IMR-90 (cell line): ENCODE measurements at regions not wholly inside any gene's neighbourhood (a gene's known extent, or its start where the extent isn't known, plus 50 kb on each side); places are given as distances from the start of the nearest gene placed in this dataset.

Experiments used
- ATAC-seq: fragments of 200-7000 bp; cut with Tn5 transposase; 2 replicates; pipeline ENCODE4 v1.9.1; 2020; ENCODE audit warnings: low read depth, mild to moderate bottlenecking, moderate library complexity
- BruUV-seq: library from RNA; stranded (reverse); fragments of 400-500 nt; replicated peaks from 2 replicates; lab custom pipeline; 2021; lab: Mats Ljungman, UMichigan
- CTCF ChIA-PET: fragments of 300-600 bp; formaldehyde crosslinking; extraction: SDS; loops from one replicate; lab custom pipeline; 2021; ENCODE audit warnings: antibody characterized with exemption; lab: Yijun Ruan, JAX
- POLR2A ChIA-PET: fragments of 300-600 bp; sonication (Branson Sonifier 250); formaldehyde crosslinking; loops from one replicate; lab custom pipeline; 2022; ENCODE audit warnings: antibody characterized with exemption; ENCODE audit not compliant: unreplicated experiment; lab: Charles Lee
- DNase-seq: peaks from one replicate; pipeline ENCODE4 v3.0.0; 2013
- H2AFZ ChIP-seq: replicated peaks from 2 replicates; pipeline ENCODE3; 2013; ENCODE audit warnings: low read length, mild to moderate bottlenecking; ENCODE audit not compliant: poor library complexity
- H2AK5ac ChIP-seq: 2 replicates; pipeline ENCODE4 v1.6.1; 2013; ENCODE audit warnings: low read depth, low read length, inconsistent platforms
- H2AK9ac ChIP-seq: replicated peaks from 2 replicates; pipeline ENCODE3; 2013; ENCODE audit warnings: mild to moderate bottlenecking, low read depth, low read length, moderate library complexity; ENCODE audit not compliant: poor library complexity
- H2BK120ac ChIP-seq: 2 replicates; pipeline ENCODE4 v1.6.1; 2013; ENCODE audit warnings: low read depth, low read length, inconsistent platforms
- H2BK15ac ChIP-seq: 3 replicates; pipeline ENCODE4 v1.6.1; 2013; ENCODE audit warnings: low read depth, low read length, inconsistent platforms
- H2BK20ac ChIP-seq: 2 replicates; pipeline ENCODE4 v1.6.1; 2013; ENCODE audit warnings: low read depth, mild to moderate bottlenecking, inconsistent platforms, low read length, moderate library complexity
- H2BK5ac ChIP-seq: 2 replicates; pipeline ENCODE4 v1.6.1; 2013; ENCODE audit warnings: mild to moderate bottlenecking, low read depth, low read length, inconsistent platforms; ENCODE audit not compliant: poor library complexity, severe bottlenecking
- H3K14ac ChIP-seq: replicated peaks from 2 replicates; pipeline ENCODE4 v1.6.1; 2013; ENCODE audit warnings: low read depth, low read length, inconsistent platforms
- H3K18ac ChIP-seq: 2 replicates; pipeline ENCODE4 v1.6.1; 2013; ENCODE audit warnings: low read depth, low read length, control low read depth
- H3K23ac ChIP-seq: 2 replicates; pipeline ENCODE4 v1.6.1; 2013; ENCODE audit warnings: low read depth, low read length, inconsistent platforms
- H3K27ac ChIP-seq: 2 replicates; pipeline ENCODE4 v1.5.1; 2013; ENCODE audit warnings: mild to moderate bottlenecking, control low read depth, low read length; ENCODE audit not compliant: insufficient read depth
- H3K27me3 ChIP-seq: 2 replicates; pipeline ENCODE4 v1.6.1; 2013; ENCODE audit warnings: low read length; ENCODE audit not compliant: control insufficient read depth, insufficient read depth
- H3K36me3 ChIP-seq: 2 replicates; pipeline ENCODE4 v1.6.1; 2013; ENCODE audit warnings: low read length, mixed read lengths; ENCODE audit not compliant: control insufficient read depth, insufficient read depth
- H3K4ac ChIP-seq: 2 replicates; pipeline ENCODE4 v1.6.1; 2013; ENCODE audit warnings: low read depth, low read length, inconsistent platforms
- H3K4me1 ChIP-seq: 2 replicates; pipeline ENCODE4 v1.6.1; 2013; ENCODE audit warnings: low read length, mixed read lengths; ENCODE audit not compliant: control insufficient read depth, insufficient read depth
- H3K4me2 ChIP-seq: 2 replicates; pipeline ENCODE4 v1.6.1; 2013; ENCODE audit warnings: low read depth, mild to moderate bottlenecking, control low read depth, low read length, moderate library complexity
- H3K4me3 ChIP-seq: 2 replicates; pipeline ENCODE4 v1.5.1; 2013; ENCODE audit warnings: low read depth, mild to moderate bottlenecking, control low read depth, low read length, moderate library complexity; ENCODE audit not compliant: insufficient read depth
- H3K56ac ChIP-seq: 2 replicates; pipeline ENCODE4 v1.6.1; 2013; ENCODE audit warnings: low read length, inconsistent platforms; ENCODE audit not compliant: insufficient read depth; ENCODE audit errors: extremely low read depth
- H3K79me1 ChIP-seq, 2 experiments: 2 replicates each; pipeline ENCODE4 v1.6.1; 2013; ENCODE audit warnings: low read length in 2 of 2, inconsistent platforms in 1 of 2, low read depth in 1 of 2
- H3K9ac ChIP-seq: 2 replicates; pipeline ENCODE4 v1.6.1; 2013; ENCODE audit warnings: low read depth, low read length, control low read depth
- H3K9me1 ChIP-seq: 2 replicates; pipeline ENCODE4 v1.6.1; 2013; ENCODE audit warnings: low read length, inconsistent platforms; ENCODE audit not compliant: insufficient read depth
- H3K9me3 ChIP-seq: 2 replicates; pipeline ENCODE4 v1.6.1; 2013; ENCODE audit warnings: low read length; ENCODE audit not compliant: control insufficient read depth, insufficient read depth
- H4K20me1 ChIP-seq: 2 replicates; pipeline ENCODE4 v1.6.1; 2013; ENCODE audit warnings: low read length, inconsistent platforms; ENCODE audit not compliant: insufficient read depth
- H4K5ac ChIP-seq: 2 replicates; pipeline ENCODE4 v1.6.1; 2013; ENCODE audit warnings: mild to moderate bottlenecking, low read depth, low read length, control low read depth
- H4K8ac ChIP-seq, 2 experiments: 2 replicates each; pipeline ENCODE4 v1.6.1; 2013; ENCODE audit warnings: low read depth in 2 of 2, low read length in 2 of 2, control low read depth in 1 of 2, inconsistent platforms in 1 of 2
- H4K91ac ChIP-seq: 2 replicates; pipeline ENCODE4 v1.6.1; 2013; ENCODE audit warnings: low read depth, low read length, inconsistent platforms; ENCODE audit not compliant: insufficient read depth
- BHLHE40 ChIP-seq: fragments of 150-350 bp; IDR thresholded peaks from 2 replicates; pipeline ENCODE4 v1.6.1; 2016; ENCODE audit warnings: mild to moderate bottlenecking, low read depth, low read length
- CEBPB ChIP-seq: IDR thresholded peaks from 2 replicates; pipeline ENCODE4 v1.6.1; 2012; ENCODE audit warnings: low read depth, low read length, improper control_type of control experiment
- CHD1 ChIP-seq: IDR thresholded peaks from 2 replicates; pipeline ENCODE4 v1.6.1; 2012; ENCODE audit warnings: low read depth, low read length, improper control_type of control experiment
- FOS ChIP-seq: fragments of 150-350 bp; IDR thresholded peaks from 2 replicates; pipeline ENCODE4 v1.6.1; 2016; ENCODE audit warnings: low read depth, low read length
- MAFK ChIP-seq: IDR thresholded peaks from 2 replicates; pipeline ENCODE4 v1.6.1; 2012; ENCODE audit warnings: low read depth, low read length, improper control_type of control experiment
- MAZ ChIP-seq: IDR thresholded peaks from 2 replicates; pipeline ENCODE4 v1.6.1; 2012; ENCODE audit warnings: low read depth, mild to moderate bottlenecking, low read length, improper control_type of control experiment, moderate library complexity, borderline replicate concordance
- MXI1 ChIP-seq: IDR thresholded peaks from 2 replicates; pipeline ENCODE4 v1.6.1; 2012; ENCODE audit warnings: low read depth, mild to moderate bottlenecking, low read length, moderate library complexity, borderline replicate concordance
- NFE2L2 ChIP-seq: fragments of 150-350 bp; IDR thresholded peaks from 2 replicates; pipeline ENCODE4 v1.6.1; 2016; ENCODE audit warnings: low read depth, mild to moderate bottlenecking, low read length
- POLR2A ChIP-seq: IDR thresholded peaks from 2 replicates; pipeline ENCODE4 v1.6.1; 2012; ENCODE audit warnings: mild to moderate bottlenecking, low read depth, low read length
- RAD21 ChIP-seq: IDR thresholded peaks from 2 replicates; pipeline ENCODE4 v1.6.1; 2012; ENCODE audit warnings: low read length, improper control_type of control experiment
- RCOR1 ChIP-seq: IDR thresholded peaks from 2 replicates; pipeline ENCODE4 v1.6.1; 2012; ENCODE audit warnings: mild to moderate bottlenecking, low read length, improper control_type of control experiment; ENCODE audit not compliant: insufficient replicate concordance
- RFX5 ChIP-seq: IDR thresholded peaks from 2 replicates; pipeline ENCODE4 v1.8.0; 2012; ENCODE audit warnings: low read depth, mild to moderate bottlenecking, low read length, moderate library complexity
- SMC3 ChIP-seq: fragments of 150-350 bp; IDR thresholded peaks from 2 replicates; pipeline ENCODE4 v1.6.1; 2016; ENCODE audit warnings: low read depth, mild to moderate bottlenecking, antibody characterized with exemption, low read length, moderate library complexity
- WGBS, 2 experiments: methylation state at CpG; one replicate each; pipeline versions ENCODE4 v1.1.5 to v1.1.7; 2013; ENCODE audit warnings: missing lambda C conversion rate in 2 of 2; ENCODE audit not compliant: insufficient read length in 1 of 2; ENCODE audit errors: extremely low coverage in 2 of 2; 5-methylcytosine and 5-hydroxymethylcytosine counted together
- dilution Hi-C: fragments of 300-500 bp; cut with HindIII; formaldehyde crosslinking; loops from one replicate; pipeline ENCODE4 v1.14.3; 2018; ENCODE audit warnings: low sequenced_read_pairs; ENCODE audit not compliant: unreplicated experiment
- in situ Hi-C: fragments of 300-500 bp; cut with MboI; formaldehyde crosslinking; loops from 3 replicates; pipeline ENCODE4 v1.14.3; 2019; ENCODE audit warnings: low sequenced_read_pairs, inconsistent platforms, mixed read lengths
- intact Hi-C: fragments of 100-400 bp; cut with micrococcal nuclease; formaldehyde crosslinking; loops from 2 replicates; pipeline ENCODE4 v1.10.0; 2022
- TF ChIP-seq, protein P1 (sequence below): conservative IDR thresholded peaks from 2 replicates; pipeline ENCODE4 v1.5.1; 2012; ENCODE audit warnings: mild to moderate bottlenecking, low read depth, low read length, improper control_type of control experiment
- TF ChIP-seq, protein P2 (sequence below): fragments of 150-350 bp; IDR thresholded peaks from 2 replicates; pipeline ENCODE4 v1.6.1; 2016; ENCODE audit warnings: low read depth, mild to moderate bottlenecking, low read length, moderate library complexity, borderline replicate concordance
- TF ChIP-seq, protein P3 (sequence below): fragments of 150-350 bp; IDR thresholded peaks from 2 replicates; pipeline ENCODE4 v1.6.1; 2017; ENCODE audit warnings: mild to moderate bottlenecking, antibody characterized with exemption, low read length, low read depth

DNA sequence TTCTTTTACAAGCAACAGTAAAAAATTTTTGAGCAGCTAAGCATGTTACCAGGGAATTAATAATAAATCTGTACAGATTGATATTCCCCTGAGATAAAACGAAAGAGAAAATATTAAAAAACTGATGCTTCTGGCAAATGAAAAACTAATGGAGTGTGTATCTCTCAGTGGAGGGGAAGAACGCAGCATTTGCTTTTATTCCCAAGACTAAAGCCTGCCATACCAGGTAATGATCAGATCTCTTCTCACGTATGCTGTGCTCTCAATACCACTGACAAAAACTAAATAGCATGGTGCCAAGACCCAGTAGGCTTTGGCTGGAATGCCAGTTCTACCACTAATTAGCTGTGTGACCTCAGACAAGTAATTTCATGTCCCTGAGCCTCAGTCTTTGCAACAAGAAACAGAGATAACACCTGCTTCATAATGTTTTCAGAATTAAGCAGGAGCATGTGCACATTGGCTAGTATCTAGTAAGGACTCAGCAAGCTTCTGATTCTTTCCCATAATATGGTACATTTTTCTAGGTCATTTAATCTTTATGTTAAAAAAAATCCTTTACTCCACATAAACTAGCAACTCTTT is 179.6 kb downstream of the CENPC start:
- no peak overlapping the region for H2BK5ac ChIP-seq
- no peak overlapping the region for H3K9ac ChIP-seq
- no peaks in the 10 kb centered on the region for H3K36me3 ChIP-seq
- in situ Hi-C loops = no loop called here
- H3K27ac ChIP-seq = no peak overlapping the region
- no peak overlapping the region for H3K56ac ChIP-seq
- H4K91ac ChIP-seq = no peak overlapping the region
- no peaks in the 10 kb centered on the region for H4K20me1 ChIP-seq
- ChIA-PET POLR2A (no interaction called here), CTCF (no interaction called here)
- BruUV-seq = no TSS peak
- dilution Hi-C loops = no loop called here
- H2BK15ac ChIP-seq = no peak overlapping the region
- no peaks in the 10 kb centered on the region for H3K27me3 ChIP-seq
- H2AFZ ChIP-seq = no peak overlapping the region
- H3K4ac ChIP-seq = no peak overlapping the region
- no peak overlapping the region for H4K8ac ChIP-seq
- no peak for DNase-seq
- H3K4me2 ChIP-seq = no peak overlapping the region
- intact Hi-C loops = no loop called here
- no peaks in the 10 kb centered on the region for H3K9me3 ChIP-seq
- no peak overlapping the region for H3K18ac ChIP-seq
- WGBS, 2 experiments = no CpG with 5 or more reads among the region's 3 CpGs
- no peak overlapping the region for H3K4me3 ChIP-seq
- H3K9me1 ChIP-seq = no peaks in the 10 kb centered on the region
- H2AK9ac ChIP-seq = no peak overlapping the region
- H2AK5ac ChIP-seq = no peak overlapping the region
- no peak overlapping the region for H3K14ac ChIP-seq
- no peak for ATAC-seq
- no peaks in the 10 kb centered on the region for H3K79me1 ChIP-seq
- no peak for TF ChIP-seq NFE2L2
- no peak for TF ChIP-seq RAD21
- no peak for TF ChIP-seq RCOR1
- no peak for TF ChIP-seq FOS
- no peak for TF ChIP-seq BHLHE40
- TF ChIP-seq, protein P1, sequence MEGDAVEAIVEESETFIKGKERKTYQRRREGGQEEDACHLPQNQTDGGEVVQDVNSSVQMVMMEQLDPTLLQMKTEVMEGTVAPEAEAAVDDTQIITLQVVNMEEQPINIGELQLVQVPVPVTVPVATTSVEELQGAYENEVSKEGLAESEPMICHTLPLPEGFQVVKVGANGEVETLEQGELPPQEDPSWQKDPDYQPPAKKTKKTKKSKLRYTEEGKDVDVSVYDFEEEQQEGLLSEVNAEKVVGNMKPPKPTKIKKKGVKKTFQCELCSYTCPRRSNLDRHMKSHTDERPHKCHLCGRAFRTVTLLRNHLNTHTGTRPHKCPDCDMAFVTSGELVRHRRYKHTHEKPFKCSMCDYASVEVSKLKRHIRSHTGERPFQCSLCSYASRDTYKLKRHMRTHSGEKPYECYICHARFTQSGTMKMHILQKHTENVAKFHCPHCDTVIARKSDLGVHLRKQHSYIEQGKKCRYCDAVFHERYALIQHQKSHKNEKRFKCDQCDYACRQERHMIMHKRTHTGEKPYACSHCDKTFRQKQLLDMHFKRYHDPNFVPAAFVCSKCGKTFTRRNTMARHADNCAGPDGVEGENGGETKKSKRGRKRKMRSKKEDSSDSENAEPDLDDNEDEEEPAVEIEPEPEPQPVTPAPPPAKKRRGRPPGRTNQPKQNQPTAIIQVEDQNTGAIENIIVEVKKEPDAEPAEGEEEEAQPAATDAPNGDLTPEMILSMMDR = no peak
- TF ChIP-seq, protein P2, sequence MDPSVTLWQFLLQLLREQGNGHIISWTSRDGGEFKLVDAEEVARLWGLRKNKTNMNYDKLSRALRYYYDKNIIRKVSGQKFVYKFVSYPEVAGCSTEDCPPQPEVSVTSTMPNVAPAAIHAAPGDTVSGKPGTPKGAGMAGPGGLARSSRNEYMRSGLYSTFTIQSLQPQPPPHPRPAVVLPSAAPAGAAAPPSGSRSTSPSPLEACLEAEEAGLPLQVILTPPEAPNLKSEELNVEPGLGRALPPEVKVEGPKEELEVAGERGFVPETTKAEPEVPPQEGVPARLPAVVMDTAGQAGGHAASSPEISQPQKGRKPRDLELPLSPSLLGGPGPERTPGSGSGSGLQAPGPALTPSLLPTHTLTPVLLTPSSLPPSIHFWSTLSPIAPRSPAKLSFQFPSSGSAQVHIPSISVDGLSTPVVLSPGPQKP = no peak
- TF ChIP-seq MXI1 = no peak
- no peak for TF ChIP-seq CEBPB
- TF ChIP-seq, protein P3, sequence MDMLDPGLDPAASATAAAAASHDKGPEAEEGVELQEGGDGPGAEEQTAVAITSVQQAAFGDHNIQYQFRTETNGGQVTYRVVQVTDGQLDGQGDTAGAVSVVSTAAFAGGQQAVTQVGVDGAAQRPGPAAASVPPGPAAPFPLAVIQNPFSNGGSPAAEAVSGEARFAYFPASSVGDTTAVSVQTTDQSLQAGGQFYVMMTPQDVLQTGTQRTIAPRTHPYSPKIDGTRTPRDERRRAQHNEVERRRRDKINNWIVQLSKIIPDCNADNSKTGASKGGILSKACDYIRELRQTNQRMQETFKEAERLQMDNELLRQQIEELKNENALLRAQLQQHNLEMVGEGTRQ = no peak
- no peak for TF ChIP-seq CHD1
- no peak for TF ChIP-seq SMC3
- no peak for TF ChIP-seq MAZ
- no peak for TF ChIP-seq POLR2A
- TF ChIP-seq MAFK = no peak
- TF ChIP-seq RFX5 = no peak
- no peak overlapping the region for H2BK120ac ChIP-seq
- no peak overlapping the region for H3K23ac ChIP-seq
- no peak overlapping the region for H2BK20ac ChIP-seq
- H3K4me1 ChIP-seq = no peaks in the 10 kb centered on the region
- no peak overlapping the region for H4K5ac ChIP-seq
